COR-L47 (cell line): ENCODE measurements at regions not wholly inside any gene's neighbourhood (a gene's known extent, or its start where the extent isn't known, plus 50 kb on each side); places are given as distances from the start of the nearest gene placed in this dataset.

Experiments
- DNase-seq: peaks from one replicate; lab custom pipeline; 2025; lab: John Stamatoyannopoulos, UW

DNA sequence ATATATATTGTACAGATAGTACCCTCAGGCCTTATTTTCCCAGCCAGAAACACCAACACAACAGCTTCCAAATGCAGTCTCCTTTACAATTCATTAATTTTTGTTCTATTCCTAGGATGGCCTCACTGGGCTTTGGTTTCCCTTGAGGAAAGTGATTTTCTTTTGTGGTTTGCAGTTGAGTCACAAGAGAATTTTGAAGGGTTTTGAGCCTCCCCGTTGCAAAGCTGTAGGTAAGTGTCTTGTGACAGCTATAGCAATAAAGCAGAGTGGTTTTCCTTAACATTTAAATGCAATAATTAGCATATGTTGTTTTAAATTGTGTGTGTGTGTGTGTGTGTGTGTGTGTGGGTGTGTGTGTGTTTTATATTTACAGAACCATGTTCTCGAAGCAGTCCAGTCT, 54.1 kb upstream of the WDR17 start:
- no peak for DNase-seq

DNA sequence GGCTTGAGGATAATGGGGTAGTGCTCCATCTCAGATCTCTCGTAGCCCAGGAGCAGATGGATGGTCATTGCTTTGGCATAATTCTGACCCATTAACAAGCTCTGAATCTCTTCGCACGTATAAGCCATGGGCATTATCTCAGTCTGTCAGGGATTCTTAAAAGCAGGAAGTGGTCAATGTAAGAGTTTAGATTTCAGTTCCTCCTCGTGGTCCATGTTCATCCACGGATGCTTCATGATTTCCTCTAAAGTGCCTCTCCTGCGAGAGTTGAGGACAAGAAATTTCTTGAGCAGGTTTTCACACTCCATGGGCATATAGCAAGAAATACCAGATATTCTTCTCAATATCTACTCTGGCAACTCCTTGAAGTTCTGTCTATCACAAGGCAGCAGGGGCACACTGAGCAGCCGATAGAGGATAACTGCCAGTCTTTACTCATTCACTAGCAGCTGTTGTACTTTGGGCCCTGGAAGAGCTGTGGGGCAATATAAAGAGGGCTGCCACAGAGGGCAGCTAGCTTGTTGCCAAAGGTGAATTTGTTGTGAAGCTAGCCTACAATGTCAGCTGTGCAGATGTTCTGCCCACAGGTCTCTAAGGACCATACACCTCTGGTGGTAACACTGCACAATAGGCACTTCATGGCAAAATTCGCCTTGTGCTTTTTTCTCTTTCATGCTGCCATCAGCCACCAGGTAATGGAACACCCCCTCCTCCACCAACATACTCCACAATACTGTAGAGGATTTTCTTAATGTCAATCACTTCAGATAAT, 52.0 kb upstream of the WDR17 start:
- DNase-seq, result no peak

DNA sequence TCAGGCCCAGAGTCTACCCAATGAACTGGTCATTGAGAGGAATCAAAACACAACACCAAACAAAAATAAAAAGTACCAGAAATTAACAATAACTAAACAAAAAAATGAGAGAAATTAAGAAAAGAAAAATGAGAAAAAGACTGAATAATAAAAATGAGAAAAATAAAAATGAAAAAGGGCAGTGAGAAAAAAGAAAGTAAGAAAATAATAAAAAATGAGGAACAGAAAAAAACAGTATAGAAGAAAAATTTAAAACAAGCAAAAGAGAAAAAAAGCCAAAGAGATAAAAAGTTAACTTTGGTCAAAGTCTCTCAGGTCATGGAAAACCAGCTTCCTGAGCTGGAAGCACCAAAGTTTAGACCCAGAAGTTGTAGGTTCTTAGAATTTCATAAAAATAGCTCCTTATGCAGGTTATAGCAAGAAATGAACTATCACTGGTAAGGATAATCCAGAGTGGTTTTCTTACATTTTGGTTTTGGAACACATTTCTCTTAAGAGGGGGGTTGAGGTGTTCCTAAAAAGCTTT, 51.0 kb upstream of the WDR17 start:
- DNase-seq, result no peak
